ENCODE measurements at regions not wholly inside any gene's neighbourhood (a gene's known extent, or its start where the extent isn't known, plus 50 kb on each side); places are given as distances from the start of the nearest gene placed in this dataset.

GRCh38 chr6:14061643-14062042 lies 55.9 kb upstream of the CD83 start:
- DNase-seq: no peak
- intact Hi-C loops (cut with DNase I): loop anchor here (10.0 kb wide), 1 partner anchor 267 kb away; no protein-coding TSS in a partner anchor
- no peak for ATAC-seq (ENCODE audit: poor library complexity)

GRCh38 chr6:14062345-14063029 lies 55.1 kb upstream of the CD83 start:
- no peak for ATAC-seq (ENCODE audit: poor library complexity)
- DNase-seq: no peak
- intact Hi-C loops (cut with DNase I): loop anchor here (10.0 kb wide), 1 partner anchor 268 kb away; no protein-coding TSS in a partner anchor

DNA sequence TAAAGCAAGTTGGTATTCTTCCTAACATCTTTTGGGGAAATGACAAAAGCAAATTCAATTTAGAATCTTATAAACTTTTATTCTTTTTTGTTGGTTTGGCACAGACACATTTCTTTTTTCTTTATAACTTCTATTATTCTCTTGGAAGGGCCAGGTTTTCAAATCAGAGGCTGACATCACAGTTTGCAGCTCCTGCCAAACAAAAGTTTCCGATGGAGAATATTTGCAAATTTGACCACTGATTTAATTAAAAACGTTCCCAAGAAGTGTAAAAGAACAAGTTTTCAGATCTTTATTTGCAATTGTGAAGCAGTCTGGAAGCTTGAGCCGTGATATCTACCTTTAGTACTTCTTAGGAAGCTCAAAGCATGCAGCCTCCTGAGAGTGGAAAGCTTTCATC lies 53.8 kb upstream of the CD83 start:
- ATAC-seq (ENCODE audit: poor library complexity) (no peak), DNase-seq (no peak)
- intact Hi-C loops (cut with DNase I): loop anchor here (10.0 kb wide), 1 partner anchor 269 kb away; no protein-coding TSS in a partner anchor

DNA sequence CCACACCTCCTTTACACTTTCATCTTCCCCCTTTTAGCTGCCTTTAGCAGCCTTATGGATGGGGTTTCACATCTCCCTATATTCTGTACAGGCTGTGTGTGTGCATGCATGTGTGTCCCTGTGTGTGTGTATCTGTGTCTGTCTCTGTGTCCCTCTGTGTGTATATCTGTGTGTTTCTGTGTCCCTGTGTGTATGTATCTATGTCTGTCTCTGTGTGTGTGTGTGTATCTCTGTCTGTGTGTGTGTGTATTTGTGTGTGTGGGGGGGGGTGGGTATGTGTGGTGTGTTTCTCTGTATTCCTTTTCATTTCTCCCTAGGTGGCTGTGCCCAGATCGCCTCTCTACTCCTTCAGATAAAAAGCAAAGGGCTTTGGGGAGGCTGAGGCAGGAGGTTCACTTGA lies 52.2 kb upstream of the CD83 start:
- intact Hi-C loops (cut with DNase I): loop anchor here (5.0 to 10.0 kb wide), 2 partner anchors 158 to 271 kb away; no protein-coding TSS in a partner anchor
- no peak for DNase-seq
- no peak for ATAC-seq (ENCODE audit: poor library complexity)

DNA sequence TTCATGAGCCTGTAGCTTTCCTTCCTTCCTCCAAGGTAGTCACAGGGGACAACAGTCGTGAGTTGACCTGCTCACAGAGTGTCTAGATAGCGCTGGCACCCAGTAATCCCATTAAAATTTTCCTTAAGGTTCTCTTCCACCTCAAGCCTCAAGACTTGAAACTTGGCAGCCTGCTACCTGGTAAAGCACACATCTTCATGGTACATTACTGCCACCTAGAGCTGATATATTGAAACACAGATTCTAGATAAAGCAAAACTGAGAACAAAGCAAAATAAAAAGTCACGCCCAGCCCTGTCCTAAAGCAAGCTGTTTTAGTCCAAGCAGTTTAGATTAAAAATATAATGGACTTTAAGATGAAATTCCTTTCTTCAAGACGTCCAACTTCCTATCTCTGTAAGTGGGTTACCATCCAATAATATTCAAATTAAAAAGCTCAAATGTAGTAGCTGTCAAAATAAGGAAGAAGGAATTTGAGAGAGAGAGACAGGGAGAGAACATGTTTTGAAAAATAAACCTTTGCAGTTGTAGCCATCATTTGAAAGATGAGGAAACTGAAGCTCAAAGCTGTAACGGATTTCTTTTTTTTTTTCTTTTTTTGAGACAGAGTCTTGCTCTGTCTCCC lies 50.7 kb upstream of the CD83 start:
- ATAC-seq (ENCODE audit: poor library complexity): peak; percentile 79
- intact Hi-C loops (cut with DNase I): loop anchor here (5.0 to 10.0 kb wide), 2 partner anchors 160 to 272 kb away; no protein-coding TSS in a partner anchor
- DNase-seq: no peak

GRCh38 chr6:14067656-14068055 lies 49.9 kb upstream of the CD83 start:
- intact Hi-C loops (cut with DNase I): loop anchor here (5.0 to 10.0 kb wide), 2 partner anchors 160 to 273 kb away; no protein-coding TSS in a partner anchor
- no peak for DNase-seq
- no peak for ATAC-seq (ENCODE audit: poor library complexity)
